ENCODE measurements at regions not wholly inside any gene's neighbourhood (a gene's known extent, or its start where the extent isn't known, plus 50 kb on each side); places are given as distances from the start of the nearest gene placed in this dataset.

DNA sequence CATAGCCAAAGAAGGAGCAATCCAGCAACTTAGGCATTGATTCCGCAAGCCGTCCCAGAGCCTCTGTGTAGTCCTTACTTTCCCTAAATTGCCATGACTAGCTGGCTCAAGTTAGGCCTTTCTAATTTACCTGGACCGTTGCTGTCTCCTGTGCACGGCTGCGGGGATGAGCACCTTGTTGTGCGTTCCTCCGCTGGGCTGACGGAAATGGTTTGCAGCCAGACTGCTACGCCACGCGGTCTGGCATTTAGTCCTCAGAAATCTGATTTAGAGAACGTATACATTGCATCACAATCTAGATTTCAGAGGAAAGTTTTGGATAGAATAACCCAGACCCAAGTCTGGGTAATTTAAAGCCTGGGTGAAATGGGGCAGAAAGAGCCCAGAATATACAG lies 133.2 kb upstream of the ARHGAP5 start:
- no peak for DNase-seq (ENCODE audit: low read depth in 2 of 2)

DNA sequence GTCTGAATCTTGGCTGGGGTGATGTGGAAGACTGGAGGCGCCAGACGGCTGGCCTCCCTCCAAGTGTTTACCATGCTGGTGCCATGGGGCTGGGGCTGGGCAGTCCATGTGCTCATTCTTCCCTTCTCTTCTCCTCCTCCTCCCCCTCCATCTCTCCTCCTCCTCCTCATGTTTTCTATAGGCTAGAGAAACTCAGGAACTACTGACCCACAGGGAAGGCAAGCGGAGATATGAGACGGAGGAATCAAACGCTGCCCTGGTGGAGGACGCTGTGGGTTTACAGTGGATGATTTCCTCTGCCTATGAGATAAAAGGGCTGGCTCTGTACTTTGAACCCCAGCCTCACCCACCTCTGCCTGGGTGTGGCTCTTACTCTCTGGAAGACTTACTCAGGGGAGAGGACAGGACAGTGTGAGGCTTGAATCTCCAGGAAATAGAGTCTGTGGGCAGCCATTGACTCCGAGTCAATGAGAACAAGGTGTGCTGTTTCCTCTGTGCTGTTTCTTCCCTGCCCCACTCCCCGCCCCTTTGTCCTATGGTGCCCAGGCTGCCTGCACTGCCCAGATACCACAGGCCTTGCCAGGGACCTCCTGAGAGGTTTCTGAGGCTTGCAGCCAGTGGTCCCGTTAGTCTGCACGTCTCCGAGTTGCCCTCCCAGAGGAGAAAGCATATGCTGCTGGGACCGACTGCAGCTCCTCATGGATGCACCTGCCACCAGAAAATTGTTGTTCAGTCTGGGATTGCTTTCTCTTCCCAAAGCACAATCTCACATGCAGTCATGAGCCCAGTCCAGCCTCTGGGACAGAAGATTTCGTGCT lies 132.6 kb upstream of the ARHGAP5 start:
- DNase-seq (ENCODE audit: low read depth in 2 of 2): no peak

DNA sequence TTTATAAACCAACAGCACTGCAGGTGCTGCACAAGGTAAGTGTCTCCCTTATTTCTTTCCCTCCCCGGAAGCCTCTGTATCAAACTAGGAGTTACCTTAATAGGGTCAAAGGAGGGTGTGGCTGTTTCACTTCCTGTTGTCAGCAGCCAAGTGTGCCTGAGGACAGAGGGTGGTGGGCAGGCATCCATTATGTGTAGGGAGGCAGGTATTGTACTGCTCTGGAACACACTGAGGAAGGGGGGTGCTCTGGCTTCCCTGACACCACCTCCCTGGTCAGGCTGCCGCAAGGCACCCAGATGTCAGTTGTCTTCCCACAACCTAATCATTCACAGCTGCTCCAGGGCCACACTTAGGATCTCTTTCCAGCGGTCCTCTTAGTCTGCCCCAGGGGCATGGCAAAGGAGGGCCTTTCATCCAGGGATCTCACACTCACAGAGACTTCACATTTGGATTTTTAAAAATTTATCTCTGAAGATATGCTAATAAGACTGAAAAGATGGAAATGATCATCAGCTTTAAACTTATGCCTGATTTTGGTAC lies 132.0 kb upstream of the ARHGAP5 start:
- DNase-seq (ENCODE audit: low read depth in 2 of 2): no peak

DNA sequence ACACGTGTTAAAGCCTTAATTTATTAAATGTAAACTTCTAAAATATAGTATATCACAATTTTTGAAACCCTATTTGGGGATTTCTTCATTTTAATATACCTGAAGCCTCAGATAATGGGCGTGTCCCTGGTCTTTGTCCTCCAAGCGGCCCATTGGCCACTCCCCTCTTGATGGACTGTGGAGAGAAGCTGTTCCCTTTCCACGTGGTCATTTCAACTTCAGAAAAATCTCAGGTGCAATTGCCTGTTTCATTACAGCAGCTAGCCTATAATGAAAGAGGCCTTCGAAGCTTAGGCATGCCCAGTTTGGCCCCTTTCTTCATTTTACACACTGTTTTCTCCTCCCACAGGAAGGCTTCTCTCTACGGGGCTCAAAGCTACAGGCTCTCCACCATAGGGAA lies 131.4 kb upstream of the ARHGAP5 start:
- no peak for DNase-seq (ENCODE audit: low read depth in 2 of 2)

DNA sequence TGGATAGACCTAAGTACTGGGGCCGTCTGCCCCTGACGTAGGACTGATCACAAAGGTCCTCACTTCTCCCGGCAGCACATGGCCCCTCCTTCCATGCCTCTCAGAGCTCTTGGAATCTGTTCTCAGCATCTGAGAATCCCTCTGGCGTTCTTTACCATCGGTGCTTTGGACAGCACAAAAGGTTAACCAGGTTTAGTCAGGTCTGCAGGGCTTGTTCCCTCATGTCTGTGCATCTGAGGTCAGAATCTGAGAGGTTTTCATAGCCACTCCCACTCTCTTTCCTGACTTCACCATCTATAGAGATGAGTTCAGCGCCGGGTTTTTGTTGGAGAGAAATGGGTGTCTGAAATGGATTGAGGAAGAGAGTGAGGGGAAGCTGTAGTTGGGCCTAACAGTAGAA lies 130.0 kb upstream of the ARHGAP5 start:
- no peak for DNase-seq (ENCODE audit: low read depth in 2 of 2)

DNA sequence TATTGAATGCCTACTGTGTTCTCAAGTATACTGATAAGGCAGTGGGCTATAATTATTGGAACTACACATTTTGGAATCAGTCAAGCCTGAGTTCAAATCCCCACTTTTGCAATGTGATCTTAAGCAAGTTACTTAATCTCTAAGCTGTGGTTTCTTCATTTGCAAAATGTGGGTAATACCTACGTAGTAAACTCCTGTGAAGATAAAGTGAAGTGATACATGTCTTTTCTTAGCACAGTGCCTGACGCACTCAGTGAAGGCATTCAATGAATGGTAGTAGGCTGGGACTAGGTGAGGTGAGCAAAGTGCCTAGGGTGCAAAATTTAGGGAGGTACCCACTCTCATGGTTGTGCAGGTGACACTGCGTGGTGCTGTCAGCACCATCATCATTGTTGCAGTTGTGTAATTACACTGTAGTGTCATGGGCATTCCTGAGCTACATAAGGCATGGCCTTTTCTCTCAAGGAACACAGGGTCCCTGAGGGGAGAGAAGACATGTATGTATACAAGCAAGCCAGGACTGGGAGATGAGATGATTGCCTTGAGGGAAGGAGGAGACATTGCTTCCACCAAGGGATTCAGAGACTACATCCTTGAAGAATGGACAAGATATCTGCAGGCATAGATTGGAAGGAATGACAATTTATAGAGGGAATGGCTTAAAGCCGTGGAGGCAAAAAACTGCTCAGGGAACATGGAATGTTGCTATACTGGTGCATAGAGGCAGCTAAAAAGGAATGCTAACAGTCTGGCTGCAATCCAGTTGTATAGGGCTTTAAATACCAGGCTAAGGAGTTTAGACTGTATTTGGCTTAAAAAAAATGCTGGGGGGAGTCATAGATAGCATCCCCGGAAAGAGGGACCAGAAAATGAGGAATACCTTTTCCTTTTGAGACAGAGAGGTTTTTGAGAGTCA lies 129.2 kb upstream of the ARHGAP5 start:
- no peak for DNase-seq (ENCODE audit: low read depth in 2 of 2)

DNA sequence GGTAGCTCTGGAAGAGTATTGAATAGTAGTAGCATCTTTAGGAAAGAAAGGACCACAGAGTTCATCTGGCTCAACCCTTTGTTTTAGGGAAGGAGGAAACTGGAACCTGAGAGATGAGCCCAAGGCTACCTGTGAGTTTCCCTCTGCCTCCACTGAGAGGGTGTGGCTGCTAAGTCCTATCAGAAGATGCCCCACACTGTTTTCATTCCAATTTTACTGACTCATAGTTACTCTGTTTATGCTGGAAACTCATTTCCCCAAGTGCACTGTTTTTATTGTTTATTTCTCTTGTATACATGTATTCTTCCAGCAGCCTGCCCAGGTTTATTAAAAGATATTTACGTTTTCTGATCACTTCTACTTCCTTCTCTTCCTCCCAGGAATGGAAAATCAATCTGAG lies 127.4 kb upstream of the ARHGAP5 start:
- DNase-seq (ENCODE audit: low read depth in 2 of 2): no peak

DNA sequence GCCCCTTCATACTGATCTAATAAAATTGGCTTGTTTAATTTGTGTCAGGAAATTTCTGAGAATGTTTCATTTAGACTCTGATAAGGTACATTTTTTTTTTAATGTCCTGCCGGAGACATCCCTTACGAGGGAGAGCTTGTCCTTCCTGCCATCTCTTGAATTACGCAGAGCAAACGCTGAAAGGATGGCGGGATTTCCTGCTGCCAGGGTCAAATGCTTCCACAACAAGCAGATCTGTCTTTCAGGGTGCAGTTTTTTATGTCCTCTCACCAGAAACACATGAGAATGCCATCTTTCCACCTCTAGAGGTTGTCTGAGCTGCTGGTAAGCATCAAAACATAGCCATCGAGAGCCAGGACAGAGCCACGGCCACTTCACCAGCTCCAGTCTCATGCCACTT lies 126.8 kb upstream of the ARHGAP5 start:
- DNase-seq (ENCODE audit: low read depth in 2 of 2): no peak

DNA sequence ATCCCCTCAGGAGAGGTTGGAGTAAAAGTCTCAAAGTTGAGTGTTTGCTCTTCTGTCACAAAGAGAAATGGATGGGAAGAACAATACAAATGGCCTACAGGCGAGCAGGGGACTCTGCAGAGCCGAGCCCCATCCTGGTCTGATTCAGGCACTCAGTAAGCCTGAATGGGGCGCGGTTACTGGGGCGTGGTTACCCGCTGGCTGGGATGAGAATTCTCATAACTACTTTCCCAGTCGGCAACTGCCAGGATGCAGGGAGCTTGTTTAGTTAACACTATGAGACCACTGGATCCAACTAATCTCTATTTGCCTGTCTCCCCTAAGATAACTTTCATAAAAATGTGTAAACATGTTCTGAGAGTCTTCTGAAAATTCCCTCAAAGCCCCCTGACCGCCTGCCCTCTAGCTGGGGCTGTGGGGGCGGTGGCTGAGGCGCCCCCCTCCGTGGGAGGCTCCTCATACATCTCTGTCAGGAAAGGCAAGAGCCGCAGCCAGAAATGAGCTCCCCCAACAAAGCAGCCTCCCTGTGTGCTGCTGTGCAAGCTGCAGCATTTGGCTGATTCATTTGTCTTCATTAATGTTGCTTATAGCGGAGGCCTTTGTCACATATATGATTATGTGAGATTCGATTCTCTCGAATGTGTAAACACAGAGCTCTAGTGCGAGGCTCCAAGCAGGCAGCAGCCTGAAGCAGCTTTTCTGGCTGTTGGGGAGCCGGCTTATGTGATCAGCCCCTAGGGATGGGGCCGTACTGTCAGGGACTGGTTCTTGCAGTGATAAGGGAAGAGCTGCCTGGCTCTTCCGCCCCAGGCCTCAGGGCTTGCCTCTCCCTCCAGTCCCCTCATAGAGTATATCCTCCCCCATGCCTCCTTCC lies 126.1 kb upstream of the ARHGAP5 start:
- DNase-seq (ENCODE audit: low read depth in 2 of 2): no peak

DNA sequence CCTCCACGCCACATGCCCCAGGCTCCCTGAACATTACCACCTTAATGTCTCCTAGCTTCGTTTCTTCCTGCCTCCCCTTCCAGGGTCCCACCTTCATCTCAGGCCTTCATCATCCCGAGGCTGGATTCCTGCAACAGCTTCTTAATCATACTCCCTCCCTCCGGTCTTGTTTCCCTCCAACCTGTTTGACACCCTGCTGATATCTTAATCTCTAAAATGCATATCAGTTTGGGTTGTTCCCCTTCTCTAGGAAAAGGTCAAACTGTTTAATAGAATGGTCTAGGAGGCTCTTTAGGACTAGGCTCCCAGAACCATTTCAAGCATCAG lies 125.5 kb upstream of the ARHGAP5 start:
- DNase-seq (ENCODE audit: low read depth in 2 of 2): no peak

DNA sequence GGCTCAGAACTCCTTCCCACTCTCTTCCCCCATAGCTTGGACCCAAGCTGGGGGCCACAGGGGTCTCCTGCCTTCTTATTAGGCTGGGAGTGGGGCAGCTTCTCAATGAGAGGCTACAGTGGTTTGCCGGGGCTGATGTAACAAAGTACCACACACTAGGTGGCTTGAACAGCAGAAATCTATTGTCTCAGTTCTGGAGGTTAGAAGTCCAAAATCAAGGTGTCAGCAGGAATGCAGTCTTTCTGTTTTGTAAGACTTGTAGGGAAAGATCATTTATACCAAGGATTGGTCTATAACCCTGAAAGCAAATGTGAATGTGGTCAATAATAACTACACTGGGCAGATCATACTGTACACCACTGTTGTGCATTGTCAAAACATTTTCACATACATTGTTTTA lies 124.5 kb upstream of the ARHGAP5 start:
- no peak for DNase-seq (ENCODE audit: low read depth in 2 of 2)

DNA sequence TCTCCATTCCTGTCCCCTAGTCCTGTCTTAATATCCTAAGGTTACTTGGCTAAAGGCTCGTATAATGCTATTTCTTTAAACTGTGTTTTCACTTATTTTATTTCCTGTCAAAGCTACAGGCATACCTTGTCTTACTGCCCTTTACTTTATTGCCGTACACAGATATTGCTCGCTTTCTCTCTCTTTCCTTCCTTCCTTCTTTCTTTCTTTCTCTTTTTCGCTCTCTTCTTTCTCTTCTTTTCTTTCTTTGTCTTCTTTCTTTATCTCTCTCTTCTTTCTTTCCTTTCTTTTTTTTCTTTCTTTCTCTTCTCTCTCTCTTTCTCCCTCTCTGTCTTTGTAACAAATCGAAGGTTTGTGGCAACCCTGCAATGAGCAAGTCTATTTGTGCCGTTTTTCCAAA lies 123.9 kb upstream of the ARHGAP5 start:
- DNase-seq (ENCODE audit: low read depth in 2 of 2): no peak

DNA sequence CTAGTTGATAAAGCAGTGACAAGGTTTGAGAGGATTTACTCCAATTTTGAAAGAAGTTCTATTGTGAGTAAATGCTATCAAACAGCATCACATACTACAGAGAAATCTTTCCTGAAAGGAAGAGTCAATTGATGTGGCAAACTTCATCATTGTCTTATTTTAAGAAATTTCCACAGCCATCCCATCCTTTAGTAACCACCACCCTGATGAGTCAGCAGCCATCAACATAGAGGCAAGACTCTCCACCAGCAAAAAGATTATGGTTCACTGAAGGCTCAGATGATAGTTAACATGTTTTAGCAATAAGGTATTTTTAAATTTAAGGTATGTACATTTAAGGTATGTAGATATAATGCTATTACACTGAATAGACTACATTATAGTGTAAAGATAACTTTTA lies 122.1 kb upstream of the ARHGAP5 start:
- DNase-seq (ENCODE audit: low read depth in 2 of 2): no peak

DNA sequence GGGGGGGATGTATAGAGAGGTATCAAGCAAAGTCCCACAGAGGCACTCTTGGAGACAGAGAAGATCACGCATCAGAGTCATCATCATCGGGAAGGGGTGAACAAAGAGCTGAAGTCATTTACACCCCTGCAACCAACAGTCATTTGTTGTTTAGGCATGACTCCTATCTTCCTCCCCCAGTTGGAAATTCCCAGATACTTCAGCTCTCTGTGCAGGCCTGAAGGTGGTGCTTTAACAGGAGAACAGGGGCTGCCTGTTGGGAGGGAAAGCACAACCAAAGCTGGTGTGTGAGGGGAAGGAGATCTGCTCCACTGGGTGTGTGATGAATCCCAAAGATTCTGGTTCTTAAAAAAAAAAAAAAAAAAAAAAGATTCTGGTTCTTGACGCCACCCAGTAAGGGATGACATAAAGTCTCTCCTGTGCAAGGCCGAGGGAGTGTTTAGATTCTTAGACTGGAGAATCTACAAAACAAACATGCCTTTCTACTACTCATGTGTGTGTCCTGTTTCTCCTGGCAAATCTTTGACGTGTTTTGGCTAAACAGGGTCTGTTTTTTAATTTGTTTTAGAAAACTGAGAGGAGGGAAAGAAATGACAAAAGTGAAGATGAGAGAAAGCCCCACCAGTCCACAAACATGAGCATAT lies 121.0 kb upstream of the ARHGAP5 start:
- no peak for DNase-seq (ENCODE audit: low read depth in 2 of 2)

DNA sequence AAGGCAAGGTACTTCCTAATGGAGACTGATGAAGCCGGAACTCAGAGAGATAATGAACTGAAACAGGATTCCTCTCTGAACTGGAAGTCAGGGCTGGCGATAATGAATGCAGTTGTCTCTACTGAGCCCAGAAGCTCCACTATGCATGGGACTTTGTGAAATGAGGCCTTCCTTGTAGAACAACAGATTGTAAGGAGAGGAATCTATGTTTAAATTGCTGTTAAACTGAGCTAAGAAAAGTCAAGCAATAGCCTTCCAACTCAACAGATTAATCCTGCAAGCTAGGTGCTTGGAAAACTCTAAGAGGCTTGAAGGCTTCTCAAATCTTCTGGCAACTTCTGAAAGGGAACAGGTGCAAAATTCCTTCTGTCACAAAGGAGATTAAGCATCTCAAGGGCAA lies 119.5 kb upstream of the ARHGAP5 start:
- DNase-seq (ENCODE audit: low read depth in 2 of 2): no peak

DNA sequence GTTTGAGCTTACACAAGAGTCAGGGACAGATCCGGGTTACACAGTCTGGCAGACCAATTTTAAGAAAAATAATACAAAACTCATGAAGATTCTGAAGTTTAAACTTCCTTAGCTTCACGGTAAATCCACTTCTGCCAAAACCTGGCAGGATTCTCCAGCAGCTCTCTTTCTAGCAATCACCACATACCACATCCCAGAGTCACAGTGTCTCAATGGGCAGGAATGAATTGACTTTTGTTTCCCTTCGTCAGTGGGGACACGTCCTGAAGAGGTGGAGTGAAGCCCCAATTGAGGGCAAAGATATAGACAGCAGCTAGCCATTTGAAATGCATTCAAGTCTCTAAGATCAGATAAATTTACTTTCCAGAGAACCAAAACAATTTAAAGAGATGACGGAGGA lies 117.1 kb upstream of the ARHGAP5 start:
- DNase-seq (ENCODE audit: low read depth in 2 of 2): no peak

DNA sequence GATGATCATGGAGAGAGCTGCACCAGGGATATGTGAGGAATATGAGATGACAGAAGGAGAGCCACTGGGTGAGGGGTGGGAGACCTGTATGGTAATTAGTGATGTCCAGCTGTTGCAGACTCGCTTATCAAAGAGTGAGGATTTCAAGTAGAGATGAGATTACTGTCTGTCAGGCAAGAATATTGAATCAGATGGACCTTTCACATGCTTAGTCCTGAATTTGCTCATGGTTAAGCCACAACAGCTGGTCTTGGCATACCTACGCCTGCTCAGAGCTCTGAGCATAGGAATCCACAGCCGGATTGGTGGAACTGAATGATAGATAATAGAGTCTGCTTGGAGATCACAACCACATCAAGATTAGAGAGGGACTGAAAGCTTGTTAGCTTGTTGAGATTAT lies 115.2 kb upstream of the ARHGAP5 start:
- no peak for DNase-seq (ENCODE audit: low read depth in 2 of 2)

DNA sequence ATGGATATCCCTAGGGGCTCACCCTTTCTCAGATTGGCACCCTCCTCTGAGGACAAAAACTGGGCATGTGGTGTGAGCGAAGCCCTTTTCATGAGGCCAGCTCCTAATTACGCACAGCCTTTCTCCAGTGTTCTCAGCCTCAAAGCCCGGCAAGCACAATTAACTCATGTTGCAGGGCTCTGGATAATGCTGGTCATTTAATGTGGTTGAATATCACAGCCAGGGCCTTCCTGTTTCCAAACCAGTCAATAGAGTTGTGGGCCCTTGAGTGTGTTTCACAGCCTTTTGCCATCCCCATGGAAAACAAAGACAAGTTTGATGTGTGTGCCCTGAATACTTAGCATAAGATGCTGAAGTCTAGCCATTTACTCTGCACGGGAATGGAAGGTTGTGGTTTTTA lies 114.2 kb upstream of the ARHGAP5 start:
- DNase-seq (ENCODE audit: low read depth in 2 of 2): no peak

DNA sequence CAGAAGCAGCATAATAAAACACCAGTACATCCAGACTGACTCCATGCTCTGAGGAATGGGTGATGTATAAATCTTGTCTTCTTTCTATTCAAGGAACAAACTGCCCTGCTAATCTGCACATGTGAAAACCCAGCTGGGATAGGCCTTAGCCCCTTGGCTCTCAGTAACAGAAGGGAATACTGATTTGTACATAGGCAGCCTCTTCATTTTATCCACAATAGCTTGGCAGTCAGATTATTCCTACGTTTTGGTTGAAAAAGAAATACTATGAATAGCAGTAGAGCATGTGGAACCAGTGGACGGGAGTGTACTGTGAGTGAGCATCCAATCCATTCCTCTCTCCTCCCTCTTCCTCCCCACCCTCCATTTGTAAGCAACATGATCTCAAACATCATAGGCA lies 113.5 kb upstream of the ARHGAP5 start:
- DNase-seq (ENCODE audit: low read depth in 2 of 2): no peak

DNA sequence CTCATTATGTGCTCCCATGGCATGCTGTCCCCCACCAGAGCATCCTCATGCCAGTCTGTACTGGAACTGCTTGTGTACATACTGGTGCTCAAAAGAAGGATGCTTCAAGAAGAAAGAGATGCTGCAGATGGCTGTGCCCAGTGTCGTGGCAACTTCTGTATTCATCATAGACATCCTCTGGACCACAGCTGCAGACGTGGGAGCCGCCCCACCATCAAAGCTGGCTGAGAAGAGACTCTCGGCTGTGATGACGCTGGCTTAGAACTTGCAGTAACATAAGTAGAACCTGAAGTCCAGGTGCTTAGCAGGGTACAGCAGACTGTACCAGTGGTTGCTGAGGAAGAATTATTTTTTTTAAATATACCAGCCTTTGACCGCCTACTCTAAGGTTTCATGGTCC lies 112.6 kb upstream of the ARHGAP5 start:
- DNase-seq (ENCODE audit: low read depth in 2 of 2): no peak

DNA sequence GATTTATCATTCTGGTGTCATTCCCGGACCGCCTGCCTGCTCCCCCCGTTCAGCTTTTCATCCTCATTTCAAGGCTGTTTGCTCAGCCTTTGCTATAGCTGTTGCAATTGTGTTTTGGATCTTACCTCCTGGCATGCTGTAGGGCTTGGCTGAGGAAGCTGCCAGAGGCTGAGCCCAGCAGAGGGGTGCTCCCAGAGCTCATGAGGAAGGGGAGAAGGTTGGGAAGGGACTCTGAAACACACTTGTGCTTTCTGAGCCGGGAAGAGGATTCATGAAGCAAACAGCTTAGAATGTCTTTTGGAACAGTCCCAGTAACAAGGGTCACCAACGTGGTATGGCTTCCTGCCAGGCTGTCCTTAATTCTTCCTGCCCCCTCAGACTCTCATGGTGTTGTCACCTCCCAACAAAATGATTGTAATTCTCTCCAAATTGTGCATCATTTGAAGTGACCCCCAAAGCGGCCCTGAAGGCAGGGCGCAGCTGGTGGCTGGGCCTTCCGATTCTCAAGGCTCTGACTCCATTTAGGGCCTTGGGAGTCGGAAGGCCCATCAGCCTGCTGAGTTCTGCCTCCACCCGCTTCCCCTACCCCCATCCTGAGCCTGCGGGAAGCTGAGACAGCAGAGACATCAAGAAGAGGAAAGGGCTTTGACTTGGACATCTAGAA lies 111.9 kb upstream of the ARHGAP5 start:
- DNase-seq (ENCODE audit: low read depth in 2 of 2): no peak

Data from stimulated activated CD8-positive, alpha-beta memory T cell treated with anti-CD3 and anti-CD28 coated beads, Interleukin-15, amount 100 ng/mL, for 4 hours (primary cell).